ENCODE measurements at regions not wholly inside any gene's neighbourhood (a gene's known extent, or its start where the extent isn't known, plus 50 kb on each side); places are given as distances from the start of the nearest gene placed in this dataset.

DNA sequence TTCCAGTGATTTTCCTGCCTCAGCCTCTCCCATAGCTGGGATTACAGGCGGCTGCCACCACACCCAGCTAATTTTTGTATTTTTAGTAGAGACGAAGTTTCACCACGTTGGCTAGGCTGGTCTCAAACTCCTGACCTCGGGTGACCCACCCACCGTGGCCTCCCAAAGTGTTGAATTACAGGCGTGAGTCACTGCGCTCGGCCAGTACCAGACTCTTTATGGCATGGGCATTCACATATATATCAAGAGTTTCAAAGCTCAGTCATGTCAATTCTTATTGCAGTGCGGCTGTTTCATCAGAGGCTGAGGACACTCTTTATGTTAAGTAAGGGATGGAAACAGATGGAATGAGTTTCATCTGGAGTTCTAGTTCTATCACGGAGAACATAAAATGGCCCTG, 315.2 kb upstream of the CDH6 start:
- DNase-seq (ENCODE audit: low spot score) (no peak), ATAC-seq (ENCODE audit: low FRiP score) (no peak)
- TF ChIP-seq, protein P1, sequence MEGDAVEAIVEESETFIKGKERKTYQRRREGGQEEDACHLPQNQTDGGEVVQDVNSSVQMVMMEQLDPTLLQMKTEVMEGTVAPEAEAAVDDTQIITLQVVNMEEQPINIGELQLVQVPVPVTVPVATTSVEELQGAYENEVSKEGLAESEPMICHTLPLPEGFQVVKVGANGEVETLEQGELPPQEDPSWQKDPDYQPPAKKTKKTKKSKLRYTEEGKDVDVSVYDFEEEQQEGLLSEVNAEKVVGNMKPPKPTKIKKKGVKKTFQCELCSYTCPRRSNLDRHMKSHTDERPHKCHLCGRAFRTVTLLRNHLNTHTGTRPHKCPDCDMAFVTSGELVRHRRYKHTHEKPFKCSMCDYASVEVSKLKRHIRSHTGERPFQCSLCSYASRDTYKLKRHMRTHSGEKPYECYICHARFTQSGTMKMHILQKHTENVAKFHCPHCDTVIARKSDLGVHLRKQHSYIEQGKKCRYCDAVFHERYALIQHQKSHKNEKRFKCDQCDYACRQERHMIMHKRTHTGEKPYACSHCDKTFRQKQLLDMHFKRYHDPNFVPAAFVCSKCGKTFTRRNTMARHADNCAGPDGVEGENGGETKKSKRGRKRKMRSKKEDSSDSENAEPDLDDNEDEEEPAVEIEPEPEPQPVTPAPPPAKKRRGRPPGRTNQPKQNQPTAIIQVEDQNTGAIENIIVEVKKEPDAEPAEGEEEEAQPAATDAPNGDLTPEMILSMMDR (IDR thresholded peaks at IDR 0.05), result no peak

DNA sequence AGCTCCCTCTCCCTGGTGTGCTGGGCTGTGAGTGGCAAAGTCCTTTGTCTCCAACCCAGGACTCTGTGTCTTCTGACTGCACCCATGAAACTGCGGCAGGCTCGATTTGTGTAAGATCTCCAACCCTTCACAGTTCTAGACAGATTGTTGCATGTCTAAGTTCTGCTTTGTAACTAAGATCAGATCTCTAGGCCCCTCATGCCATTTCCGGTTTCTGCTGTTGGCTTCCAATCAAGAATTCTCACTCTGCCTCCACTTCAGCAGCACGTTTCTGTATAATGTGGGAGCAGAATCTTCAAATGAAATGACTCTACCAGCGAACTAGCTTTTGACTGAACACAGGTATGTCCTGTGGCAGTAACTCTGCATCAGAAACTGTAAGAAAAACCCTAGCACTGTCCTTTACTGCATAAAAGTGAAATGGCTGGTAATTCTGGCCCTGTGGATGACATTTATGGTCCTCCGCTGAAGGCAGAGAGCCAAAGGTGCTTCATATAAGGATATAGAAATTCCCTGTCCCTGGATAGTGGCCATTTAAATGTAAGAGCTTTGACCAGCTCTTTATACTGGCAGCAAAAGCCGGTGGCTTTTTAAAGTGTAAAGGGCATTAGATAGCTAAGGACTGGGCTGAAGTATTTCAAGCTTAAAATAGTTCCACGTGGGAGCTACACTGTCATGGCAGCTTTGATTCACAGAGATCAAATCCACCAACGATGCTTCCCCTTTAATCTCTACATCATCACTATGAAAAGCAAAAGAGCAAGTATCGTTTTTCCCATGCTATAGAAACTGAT, 319.0 kb upstream of the CDH6 start:
- no peak for DNase-seq (ENCODE audit: low spot score)
- no peak for ATAC-seq (ENCODE audit: low FRiP score)
- TF ChIP-seq, protein P1 (IDR thresholded peaks at IDR 0.05), result no peak

GRCh38 chr5:30871196-30871595, 322.3 kb upstream of the CDH6 start:
- ATAC-seq (ENCODE audit: low FRiP score) (no peak), DNase-seq (ENCODE audit: low spot score) (no peak)
- TF ChIP-seq, protein P1 (IDR thresholded peaks at IDR 0.05), result no peak

GRCh38 chr5:30867711-30868110, 325.8 kb upstream of the CDH6 start:
- DNase-seq (ENCODE audit: low spot score) (no peak), ATAC-seq (ENCODE audit: low FRiP score) (no peak)
- TF ChIP-seq, protein P1 (IDR thresholded peaks at IDR 0.05), result no peak

- DNase-seq (ENCODE audit: low spot score), result no peak
- ATAC-seq (ENCODE audit: low FRiP score), result no peak
- TF ChIP-seq, protein P1 (IDR thresholded peaks at IDR 0.05), result no peak
Measured at GRCh38 chr5:30866142-30866541, 327.3 kb upstream of the CDH6 start.

- ATAC-seq (ENCODE audit: low FRiP score) (no peak), DNase-seq (ENCODE audit: low spot score) (no peak)
- TF ChIP-seq, protein P1 (IDR thresholded peaks at IDR 0.05), result no peak
Measured at GRCh38 chr5:30856242-30856641, 337.2 kb upstream of the CDH6 start.

DNA sequence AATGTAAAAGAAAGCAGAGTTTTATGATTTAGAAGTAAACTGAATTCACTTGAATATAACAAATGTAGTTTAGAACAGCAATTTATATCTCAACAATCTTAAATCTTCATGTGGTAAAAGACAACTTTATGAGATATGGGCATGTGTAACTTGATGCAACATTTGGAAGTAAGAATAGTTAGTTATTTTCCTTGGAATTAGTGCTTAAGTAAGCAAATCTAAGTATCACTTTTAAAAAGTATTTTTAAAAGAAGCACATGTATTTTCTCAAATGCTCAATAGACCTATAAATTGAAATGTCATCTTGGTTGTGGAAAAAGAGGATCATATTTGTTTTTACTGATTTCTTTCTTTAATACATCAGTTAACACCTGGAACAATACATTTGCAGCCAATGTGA, 340.3 kb upstream of the CDH6 start:
- DNase-seq (ENCODE audit: low spot score) (no peak), ATAC-seq (ENCODE audit: low FRiP score) (no peak)
- TF ChIP-seq, protein P1 (IDR thresholded peaks at IDR 0.05), result no peak
